HepG2 (cell line): ENCODE measurements at regions not wholly inside any gene's neighbourhood (a gene's known extent, or its start where the extent isn't known, plus 50 kb on each side); places are given as distances from the start of the nearest gene placed in this dataset.

Source experiments
- ATAC-seq: fragments of 200-7000 bp; cut with Tn5 transposase; 3 replicates; pipeline ENCODE4 v1.9.1; 2020; ENCODE audit warnings: mild to moderate bottlenecking, moderate library complexity
- BruUV-seq: library from RNA; stranded (reverse); fragments of 400-500 nt; replicated peaks from 2 replicates; lab custom pipeline; 2021; lab: Mats Ljungman, UMichigan
- CTCF ChIA-PET: fragments of 300-600 bp; formaldehyde crosslinking; extraction: SDS; loops from one replicate; lab custom pipeline; 2021; ENCODE audit warnings: low total read pairs, inconsistent platforms, low intra/inter-chr PET ratio; lab: Yijun Ruan, JAX
- POLR2A ChIA-PET: fragments of 350-600 bp; sonication (Branson Sonifier 250); formaldehyde crosslinking; loops from one replicate; lab custom pipeline; 2020; ENCODE audit warnings: antibody characterized with exemption, inconsistent platforms; lab: Yijun Ruan, JAX
- DNase-seq: peaks from one replicate; pipeline ENCODE4 v3.0.0-alpha.2; 2015; ENCODE audit warnings: low spot score
- FAIRE-seq: peaks from 3 replicates; lab custom pipeline; 2011; peaks lifted over from hg19 to GRCh38; lab: Jason Lieb, UNC
- H2AFZ ChIP-seq: one replicate; pipeline ENCODE4 v1.6.1; 2011; ENCODE audit warnings: low read length, inconsistent platforms
- H3K27ac ChIP-seq: fragments of 300-600 bp; 3 replicates; pipeline ENCODE4 v1.8.0; 2011; ENCODE audit warnings: mixed run types, mild to moderate bottlenecking, mixed read lengths, low read length, inconsistent platforms; ENCODE audit not compliant: insufficient read depth; ENCODE audit errors: extremely low read length
- H3K27me3 ChIP-seq, 2 experiments: fragments of 200-600 bp in 1 of 2; 2 replicates in 1 of 2; 3 replicates in 1 of 2; pipeline versions ENCODE4 v1.6.0 to v1.8.0; 2011; ENCODE audit warnings: low read length in 2 of 2, mild to moderate bottlenecking in 2 of 2, moderate library complexity in 2 of 2, inconsistent platforms in 1 of 2; ENCODE audit not compliant: insufficient read depth in 2 of 2, control insufficient read depth in 1 of 2
- H3K36me3 ChIP-seq, 2 experiments: fragments of 200-600 bp in 1 of 2; replicated peaks in 1 of 2; 2 replicates in 1 of 2; 3 replicates in 1 of 2; pipeline versions ENCODE4 v1.5.1 to v1.8.0; 2011; ENCODE audit warnings: low read length in 2 of 2, inconsistent platforms in 1 of 2; ENCODE audit not compliant: insufficient read depth in 2 of 2, control insufficient read depth in 1 of 2
- H3K4me1 ChIP-seq: 2 replicates; pipeline ENCODE4 v1.5.1; 2012; ENCODE audit warnings: low read length, inconsistent platforms; ENCODE audit not compliant: insufficient read depth
- H3K4me2 ChIP-seq: 2 replicates; pipeline ENCODE4 v1.6.0; 2011; ENCODE audit warnings: low read depth, low read length, inconsistent platforms
- H3K4me3 ChIP-seq, 3 experiments: fragments of 200-600 bp in 1 of 3; sonication (generic), shearing (Covaris generic) in 1 of 3; replicated peaks in 1 of 3; 2 replicates each; pipeline ENCODE4 v1.5.1; 2011 to 2016; ENCODE audit warnings: low read length in 3 of 3, inconsistent platforms in 2 of 3, low read depth in 2 of 3, mild to moderate bottlenecking in 2 of 3, control low read depth in 1 of 3, mixed read lengths in 1 of 3; ENCODE audit not compliant: insufficient read depth in 1 of 3
- H3K79me2 ChIP-seq: one replicate; pipeline ENCODE4 v1.6.1; 2011; ENCODE audit warnings: low read length, inconsistent platforms; ENCODE audit not compliant: insufficient read depth
- H3K9ac ChIP-seq: 2 replicates; pipeline ENCODE4 v1.6.0; 2011; ENCODE audit warnings: mild to moderate bottlenecking, low read depth, low read length, inconsistent platforms; ENCODE audit not compliant: insufficient read depth
- H3K9me3 ChIP-seq: 2 replicates; pipeline ENCODE4 v1.5.1; 2012; ENCODE audit warnings: mild to moderate bottlenecking, low read length
- H4K20me1 ChIP-seq: 2 replicates; pipeline ENCODE4 v1.6.0; 2011; ENCODE audit warnings: inconsistent platforms, mild to moderate bottlenecking, low read length, moderate library complexity; ENCODE audit not compliant: insufficient read depth
- GPBP1L1 ChIP-seq: sonication (generic); formaldehyde crosslinking; IDR thresholded peaks from 2 replicates; pipeline ENCODE4 v1.5.0; 2020; ENCODE audit warnings: mild to moderate bottlenecking, missing genetic modification reagents
- GZF1 ChIP-seq: sonication (generic); formaldehyde crosslinking; IDR thresholded peaks from 2 replicates; pipeline ENCODE4 v1.5.1; 2020; ENCODE audit warnings: mild to moderate bottlenecking, missing genetic modification reagents
- KDM1A ChIP-seq: IDR thresholded peaks from 2 replicates; pipeline ENCODE4 v1.6.1; 2016; ENCODE audit warnings: missing compliant biosample characterization
- MAF1 ChIP-seq: sonication (generic); formaldehyde crosslinking; IDR thresholded peaks from 2 replicates; pipeline ENCODE4 v1.5.0; 2020; ENCODE audit warnings: missing genetic modification reagents, borderline replicate concordance
- ONECUT2 ChIP-seq: sonication (generic); formaldehyde crosslinking; IDR thresholded peaks from 2 replicates; pipeline ENCODE4 v1.4.0; 2020; ENCODE audit warnings: missing genetic modification reagents
- RFX3 ChIP-seq: IDR thresholded peaks from 2 replicates; pipeline ENCODE4 v1.6.1; 2016; ENCODE audit warnings: missing biosample characterization, missing genetic modification reagents
- TSC22D2 ChIP-seq: sonication (generic); formaldehyde crosslinking; IDR thresholded peaks from 2 replicates; pipeline ENCODE4 v1.5.1; 2020; ENCODE audit warnings: missing genetic modification reagents, mild to moderate bottlenecking, borderline replicate concordance
- ZNF20 ChIP-seq: sonication (generic); formaldehyde crosslinking; IDR thresholded peaks from 2 replicates; pipeline ENCODE4 v1.4.0; 2020; ENCODE audit warnings: mild to moderate bottlenecking, moderate library complexity, missing genetic modification reagents
- ZNF407 ChIP-seq: sonication (generic); formaldehyde crosslinking; IDR thresholded peaks from one replicate; pipeline ENCODE4 v1.5.1; 2020; ENCODE audit warnings: mild to moderate bottlenecking, missing genetic modification reagents; ENCODE audit errors: not compliant biosample characterization
- ZNF556 ChIP-seq: sonication (generic); formaldehyde crosslinking; IDR thresholded peaks from 2 replicates; pipeline ENCODE4 v1.4.0; 2020; ENCODE audit warnings: mild to moderate bottlenecking, missing genetic modification reagents, borderline replicate concordance
- whole genome bisulfite sequencing: methylation state at CpG from one replicate; pipeline ENCODE4 v1.1.6; 2017; ENCODE audit warnings: low lambda C conversion rate; 5-methylcytosine and 5-hydroxymethylcytosine counted together
- in situ Hi-C: cut with HindIII; loops from 2 replicates; pipeline ENCODE4 v1.10.0; 2017; ENCODE audit warnings: low pct_unique_long_range_greater_than_20kb; ENCODE audit not compliant: extremely low pct_ligation_motif_present
- intact Hi-C: fragments of 100-400 bp; cut with micrococcal nuclease; formaldehyde crosslinking; loops from one replicate; pipeline ENCODE4 v1.10.0; 2022; ENCODE audit not compliant: unreplicated experiment
- TF ChIP-seq, protein P1 (sequence below): sonication (generic); formaldehyde crosslinking; IDR thresholded peaks from 2 replicates; pipeline ENCODE4 v1.5.0; 2020; ENCODE audit warnings: missing genetic modification reagents

- Histone ChIP-seq H3K79me2 (no peaks in the 10 kb centered on the region), H3K4me2 (no peak overlapping the region), H3K4me3 (no peak overlapping the region), H3K27ac (no peak overlapping the region), H3K9me3 (no peaks in the 10 kb centered on the region), H3K4me1 (peaks cover 20% of the 10 kb centered on the region), H3K36me3 (no peaks in the 10 kb centered on the region), H3K9ac (no peak overlapping the region), H4K20me1 (no peaks in the 10 kb centered on the region), H3K27me3 (no peaks in the 10 kb centered on the region), H2AFZ (no peak overlapping the region)
- intact Hi-C loops (no loop called here), in situ Hi-C loops (no loop called here)
- POLR2A ChIA-PET, result no interaction called here
- ATAC-seq (no peak), DNase-seq (no peak), FAIRE-seq (no peak)
- TF ChIP-seq ZNF407 (CRISPR knock-in tag) (no peak), TSC22D2 (no peak), RFX3 (CRISPR knock-in tag) (no peak), KDM1A (CRISPR knock-in tag) (no peak), GPBP1L1 (CRISPR knock-in tag) (no peak), ZNF556 (CRISPR knock-in tag) (no peak), ONECUT2 (CRISPR knock-in tag) (no peak), ZNF20 (CRISPR knock-in tag) (no peak), MAF1 (no peak), GZF1 (CRISPR knock-in tag) (no peak)
- TF ChIP-seq, protein P1, sequence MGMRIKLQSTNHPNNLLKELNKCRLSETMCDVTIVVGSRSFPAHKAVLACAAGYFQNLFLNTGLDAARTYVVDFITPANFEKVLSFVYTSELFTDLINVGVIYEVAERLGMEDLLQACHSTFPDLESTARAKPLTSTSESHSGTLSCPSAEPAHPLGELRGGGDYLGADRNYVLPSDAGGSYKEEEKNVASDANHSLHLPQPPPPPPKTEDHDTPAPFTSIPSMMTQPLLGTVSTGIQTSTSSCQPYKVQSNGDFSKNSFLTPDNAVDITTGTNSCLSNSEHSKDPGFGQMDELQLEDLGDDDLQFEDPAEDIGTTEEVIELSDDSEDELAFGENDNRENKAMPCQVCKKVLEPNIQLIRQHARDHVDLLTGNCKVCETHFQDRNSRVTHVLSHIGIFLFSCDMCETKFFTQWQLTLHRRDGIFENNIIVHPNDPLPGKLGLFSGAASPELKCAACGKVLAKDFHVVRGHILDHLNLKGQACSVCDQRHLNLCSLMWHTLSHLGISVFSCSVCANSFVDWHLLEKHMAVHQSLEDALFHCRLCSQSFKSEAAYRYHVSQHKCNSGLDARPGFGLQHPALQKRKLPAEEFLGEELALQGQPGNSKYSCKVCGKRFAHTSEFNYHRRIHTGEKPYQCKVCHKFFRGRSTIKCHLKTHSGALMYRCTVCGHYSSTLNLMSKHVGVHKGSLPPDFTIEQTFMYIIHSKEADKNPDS, result no peak
- no TSS peak for BruUV-seq
- CTCF ChIA-PET, result no interaction called here
- 18% methylated on average over 4 of the region's 4 CpGs for WGBS
Observed at GRCh38 chr2:161100211-161100895, 59.9 kb upstream of the TANK start.
